GM12878 (cell line): ENCODE measurements at regions not wholly inside any gene's neighbourhood (a gene's known extent, or its start where the extent isn't known, plus 50 kb on each side); places are given as distances from the start of the nearest gene placed in this dataset.

ENCODE experiments used
- HSF1 ChIP-seq: fragments of 150-350 bp; IDR thresholded peaks from 2 replicates; pipeline ENCODE4 v1.6.1; 2014; ENCODE audit warnings: mild to moderate bottlenecking, low read depth, low read length
- MLLT1 ChIP-seq: fragments of 450-650 bp; IDR thresholded peaks from 2 replicates; pipeline ENCODE4 v1.6.1; 2016; ENCODE audit warnings: mild to moderate bottlenecking
- NKRF ChIP-seq: fragments of 450-650 bp; conservative IDR thresholded peaks from 2 replicates; pipeline ENCODE4 v1.6.1; 2017; ENCODE audit warnings: mild to moderate bottlenecking, moderate library complexity
- PAX5 ChIP-seq: IDR thresholded peaks from 2 replicates; pipeline ENCODE4 v1.6.1; 2011; ENCODE audit warnings: low read depth, low read length, borderline replicate concordance
- SP1 ChIP-seq: IDR thresholded peaks from one replicate; pipeline ENCODE4 v1.6.1; 2011; ENCODE audit warnings: low read depth, low read length
- TAF1 ChIP-seq: IDR thresholded peaks from 2 replicates; pipeline ENCODE4 v1.6.1; 2011; ENCODE audit warnings: mild to moderate bottlenecking, low read depth, low read length, borderline replicate concordance
- TCF12 ChIP-seq: IDR thresholded peaks from 2 replicates; pipeline ENCODE4 v1.6.1; 2011; ENCODE audit warnings: low read depth, mild to moderate bottlenecking, low read length
- ZBED1 ChIP-seq: IDR thresholded peaks from 2 replicates; pipeline ENCODE4 v1.6.1; 2016; ENCODE audit warnings: borderline replicate concordance

GRCh38 chr9:129337336-129338140 is 159.5 kb upstream of the IER5L start (continued):
- TF ChIP-seq HSF1 = no peak
- TF ChIP-seq TAF1 = no peak
- no peak for TF ChIP-seq TCF12
- no peak for TF ChIP-seq SP1
- no peak for TF ChIP-seq ZBED1
- no peak for TF ChIP-seq NKRF
- no peak for TF ChIP-seq MLLT1
- TF ChIP-seq PAX5 = no peak
